Dendritic cell treated with granulocyte-macrophage colony-stimulating factor and Interleukin-4, amounts not matched to agents 40 ng/mL and 50 ng/mL, for 4 days (primary cell): ENCODE measurements at regions not wholly inside any gene's neighbourhood (a gene's known extent, or its start where the extent isn't known, plus 50 kb on each side); places are given as distances from the start of the nearest gene placed in this dataset.

ENCODE experiments used
- H3K27ac Mint-ChIP-seq: one replicate; pipeline ENCODE4 v1.8.0; 2022; ENCODE audit warnings: mild to moderate bottlenecking, mixed read lengths
- H3K27me3 Mint-ChIP-seq: one replicate; pipeline ENCODE4 v1.8.0; 2022; ENCODE audit warnings: mild to moderate bottlenecking, mixed read lengths
- H3K36me3 Mint-ChIP-seq: one replicate; pipeline ENCODE4 v1.8.0; 2022; ENCODE audit warnings: low read depth, mixed read lengths
- H3K4me1 Mint-ChIP-seq: one replicate; pipeline ENCODE4 v1.8.0; 2022; ENCODE audit warnings: low read depth, mixed read lengths
- H3K4me3 Mint-ChIP-seq: one replicate; pipeline ENCODE4 v1.8.0; 2022; ENCODE audit warnings: mild to moderate bottlenecking, moderate library complexity, mixed read lengths
- H3K9me3 Mint-ChIP-seq: one replicate; pipeline ENCODE4 v1.8.0; 2022; ENCODE audit warnings: mixed read lengths
- intact Hi-C: fragments of 100-400 bp; cut with micrococcal nuclease; formaldehyde crosslinking; loops from one replicate; pipeline ENCODE4 v1.15.0; 2022

GRCh38 chr13:56932104-56932503 is 208.6 kb upstream of the PRR20A start:
- intact Hi-C loops: no loop called here
- peaks cover 8% of the 10 kb centered on the region for H3K9me3 Mint-ChIP-seq
- no peak overlapping the region for H3K4me3 Mint-ChIP-seq
- H3K4me1 Mint-ChIP-seq: no peaks in the 10 kb centered on the region
- no peaks in the 10 kb centered on the region for H3K36me3 Mint-ChIP-seq
- H3K27ac Mint-ChIP-seq: no peak overlapping the region
- H3K27me3 Mint-ChIP-seq: no peaks in the 10 kb centered on the region

- Mint-ChIP-seq H3K4me1 (no peaks in the 10 kb centered on the region), H3K27ac (no peak overlapping the region), H3K27me3 (no peaks in the 10 kb centered on the region), H3K36me3 (no peaks in the 10 kb centered on the region), H3K4me3 (no peak overlapping the region), H3K9me3 (no peaks in the 10 kb centered on the region)
- intact Hi-C loops: no loop called here
These were observed 186.8 kb upstream of the PRR20A start for GRCh38 chr13:56953965-56954364.

- no peaks in the 10 kb centered on the region for H3K27me3 Mint-ChIP-seq
- intact Hi-C loops: no loop called here
- H3K4me1 Mint-ChIP-seq: no peaks in the 10 kb centered on the region
- H3K36me3 Mint-ChIP-seq: no peaks in the 10 kb centered on the region
- peaks cover 40% of the 10 kb centered on the region for H3K9me3 Mint-ChIP-seq
- H3K27ac Mint-ChIP-seq: no peak overlapping the region
- H3K4me3 Mint-ChIP-seq: no peak overlapping the region
These were observed 165.1 kb upstream of the PRR20A start for GRCh38 chr13:56975647-56976046.

GRCh38 chr13:56980856-56981255 is 159.9 kb upstream of the PRR20A start:
- Mint-ChIP-seq H3K27me3 (no peaks in the 10 kb centered on the region), H3K36me3 (no peaks in the 10 kb centered on the region), H3K27ac (no peak overlapping the region), H3K9me3 (peaks cover 8% of the 10 kb centered on the region), H3K4me3 (no peak overlapping the region), H3K4me1 (no peaks in the 10 kb centered on the region)
- intact Hi-C loops: no loop called here

- Mint-ChIP-seq H3K9me3 (no peaks in the 10 kb centered on the region), H3K27ac (no peak overlapping the region), H3K4me3 (no peak overlapping the region), H3K36me3 (no peaks in the 10 kb centered on the region), H3K4me1 (no peaks in the 10 kb centered on the region), H3K27me3 (no peaks in the 10 kb centered on the region)
- intact Hi-C loops: no loop called here
These were observed 154.6 kb upstream of the PRR20A start for GRCh38 chr13:56986121-56986520.

GRCh38 chr13:56988543-56988942 is 152.2 kb upstream of the PRR20A start:
- no peaks in the 10 kb centered on the region for H3K27me3 Mint-ChIP-seq
- H3K9me3 Mint-ChIP-seq: no peaks in the 10 kb centered on the region
- intact Hi-C loops: no loop called here
- H3K36me3 Mint-ChIP-seq: no peaks in the 10 kb centered on the region
- no peak overlapping the region for H3K27ac Mint-ChIP-seq
- H3K4me3 Mint-ChIP-seq: no peak overlapping the region
- no peaks in the 10 kb centered on the region for H3K4me1 Mint-ChIP-seq

- Mint-ChIP-seq H3K36me3 (no peaks in the 10 kb centered on the region), H3K4me1 (no peaks in the 10 kb centered on the region), H3K27me3 (no peaks in the 10 kb centered on the region), H3K9me3 (peaks cover 6% of the 10 kb centered on the region), H3K4me3 (no peak overlapping the region), H3K27ac (no peak overlapping the region)
- intact Hi-C loops: no loop called here
These were observed 137.0 kb upstream of the PRR20A start for GRCh38 chr13:57003682-57004081.

- H3K36me3 Mint-ChIP-seq: no peaks in the 10 kb centered on the region
- H3K4me3 Mint-ChIP-seq: no peak overlapping the region
- H3K9me3 Mint-ChIP-seq: peaks cover 40% of the 10 kb centered on the region
- H3K4me1 Mint-ChIP-seq: no peaks in the 10 kb centered on the region
- no peaks in the 10 kb centered on the region for H3K27me3 Mint-ChIP-seq
- intact Hi-C loops: no loop called here
- H3K27ac Mint-ChIP-seq: no peak overlapping the region
These were observed 123.4 kb upstream of the PRR20A start for GRCh38 chr13:57017357-57017756.

- H3K27ac Mint-ChIP-seq: no peak overlapping the region
- no peaks in the 10 kb centered on the region for H3K36me3 Mint-ChIP-seq
- H3K27me3 Mint-ChIP-seq: no peaks in the 10 kb centered on the region
- no peaks in the 10 kb centered on the region for H3K4me1 Mint-ChIP-seq
- H3K9me3 Mint-ChIP-seq: peaks cover 50% of the 10 kb centered on the region
- intact Hi-C loops: no loop called here
- H3K4me3 Mint-ChIP-seq: no peak overlapping the region
These were observed 121.8 kb upstream of the PRR20A start for GRCh38 chr13:57018915-57019314.

- no peak overlapping the region for H3K4me3 Mint-ChIP-seq
- H3K27ac Mint-ChIP-seq: no peak overlapping the region
- no peaks in the 10 kb centered on the region for H3K4me1 Mint-ChIP-seq
- intact Hi-C loops: no loop called here
- no peaks in the 10 kb centered on the region for H3K27me3 Mint-ChIP-seq
- H3K9me3 Mint-ChIP-seq: peaks cover 23% of the 10 kb centered on the region
- H3K36me3 Mint-ChIP-seq: no peaks in the 10 kb centered on the region
These were observed 110.0 kb upstream of the PRR20A start for GRCh38 chr13:57030671-57031070.

GRCh38 chr13:57036290-57036689 is 104.4 kb upstream of the PRR20A start:
- Mint-ChIP-seq H3K36me3 (no peaks in the 10 kb centered on the region), H3K9me3 (peaks cover 21% of the 10 kb centered on the region), H3K27ac (no peak overlapping the region), H3K27me3 (no peaks in the 10 kb centered on the region), H3K4me3 (no peak overlapping the region), H3K4me1 (no peaks in the 10 kb centered on the region)
- intact Hi-C loops: no loop called here

GRCh38 chr13:57044910-57045309 is 95.8 kb upstream of the PRR20A start:
- Mint-ChIP-seq H3K27me3 (no peaks in the 10 kb centered on the region), H3K4me3 (no peak overlapping the region), H3K27ac (no peak overlapping the region), H3K9me3 (peaks cover 25% of the 10 kb centered on the region), H3K36me3 (no peaks in the 10 kb centered on the region), H3K4me1 (no peaks in the 10 kb centered on the region)
- intact Hi-C loops: no loop called here

- no peaks in the 10 kb centered on the region for H3K4me1 Mint-ChIP-seq
- H3K9me3 Mint-ChIP-seq: peaks cover 36% of the 10 kb centered on the region
- H3K4me3 Mint-ChIP-seq: no peak overlapping the region
- H3K36me3 Mint-ChIP-seq: no peaks in the 10 kb centered on the region
- intact Hi-C loops: no loop called here
- no peaks in the 10 kb centered on the region for H3K27me3 Mint-ChIP-seq
- no peak overlapping the region for H3K27ac Mint-ChIP-seq
These were observed 94.7 kb upstream of the PRR20A start for GRCh38 chr13:57045826-57046546.

- Mint-ChIP-seq H3K27me3 (no peaks in the 10 kb centered on the region), H3K4me1 (no peaks in the 10 kb centered on the region), H3K9me3 (peaks cover 23% of the 10 kb centered on the region), H3K36me3 (no peaks in the 10 kb centered on the region), H3K4me3 (no peak overlapping the region), H3K27ac (no peak overlapping the region)
- intact Hi-C loops: no loop called here
These were observed 84.0 kb upstream of the PRR20A start for GRCh38 chr13:57056601-57057180.

- no peaks in the 10 kb centered on the region for H3K4me1 Mint-ChIP-seq
- intact Hi-C loops: no loop called here
- no peak overlapping the region for H3K27ac Mint-ChIP-seq
- peaks cover 13% of the 10 kb centered on the region for H3K9me3 Mint-ChIP-seq
- no peaks in the 10 kb centered on the region for H3K27me3 Mint-ChIP-seq
- no peak overlapping the region for H3K4me3 Mint-ChIP-seq
- no peaks in the 10 kb centered on the region for H3K36me3 Mint-ChIP-seq
These were observed 77.7 kb upstream of the PRR20A start for GRCh38 chr13:57063007-57063406.
